ENCODE measurements at regions not wholly inside any gene's neighbourhood (a gene's known extent, or its start where the extent isn't known, plus 50 kb on each side); places are given as distances from the start of the nearest gene placed in this dataset.
"Not testable (repeated sequence)": the region's sequence is repeated elsewhere in the genome, so short reads cannot be mapped to it uniquely, and the experiment has no call there.

DNA sequence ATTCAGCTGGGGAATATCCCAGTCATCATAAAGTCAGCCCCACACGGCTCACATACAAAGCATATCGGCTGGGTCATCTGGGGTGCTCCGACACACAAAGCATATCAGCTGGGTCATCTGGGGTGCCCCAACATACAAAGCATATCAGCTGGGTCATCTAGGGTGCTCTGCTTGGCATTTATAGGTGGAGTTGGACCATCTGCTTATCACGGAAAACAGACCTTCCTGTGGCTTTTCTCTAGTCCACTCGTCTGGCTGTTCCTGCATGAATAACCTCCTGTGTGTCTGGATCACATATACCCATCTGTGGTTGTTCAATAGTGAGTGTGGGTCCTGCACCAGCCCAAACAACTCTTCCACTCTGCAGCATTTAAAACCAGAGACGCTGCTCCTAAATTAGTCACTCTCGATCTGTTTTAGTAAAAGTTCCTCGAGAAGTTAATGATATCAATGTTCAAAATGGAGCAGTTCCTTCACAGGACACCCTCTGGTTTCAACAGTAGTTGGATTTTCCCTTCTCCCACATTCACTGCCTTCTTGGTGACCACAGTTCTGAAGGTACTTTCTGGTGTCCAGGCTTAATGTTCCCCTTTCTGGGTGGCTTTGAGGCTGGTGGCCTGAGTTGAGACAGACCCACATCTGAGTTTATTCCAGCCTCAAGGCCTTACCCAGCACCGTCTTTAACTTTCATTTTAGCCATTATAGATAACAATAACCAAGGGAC lies 70.0 kb upstream of the FRG1 start:
- Histone ChIP-seq H2AFZ (ENCODE audit: low read length) (no peak overlapping the region), H3K4me3 (ENCODE audit: low read length) (no peak overlapping the region), H3K36me3 (replicated peaks; ENCODE audit: insufficient read depth, low read length) (no peaks in the 10 kb centered on the region), H3K4me2 (ENCODE audit: low read depth, low read length) (no peak overlapping the region), H3K9me3 (replicated peaks; ENCODE audit: insufficient read depth, low read length) (no peaks in the 10 kb centered on the region), H3K9ac (ENCODE audit: low read length) (no peak overlapping the region), H3K27ac (ENCODE audit: low read length) (no peak overlapping the region), H3K27me3 (replicated peaks; ENCODE audit: insufficient read depth, low read length) (no peaks in the 10 kb centered on the region), H3F3A (ENCODE audit: insufficient read depth, low read length) (no peaks in the 10 kb centered on the region), H4K20me1 (ENCODE audit: insufficient read depth, low read length) (no peaks in the 10 kb centered on the region), H3K4me1 (ENCODE audit: low read length) (no peaks in the 10 kb centered on the region), H3K9me2 (replicated peaks; ENCODE audit: insufficient read depth, low read length) (no peaks in the 10 kb centered on the region), H3K79me2 (ENCODE audit: low read length) (no peaks in the 10 kb centered on the region)
- TF ChIP-seq EZH2 (optimal IDR thresholded peaks at IDR 0.05; ENCODE audit: low read depth, low read length) (no peak), EZH2phosphoT487 (IDR thresholded peaks at IDR 0.05; ENCODE audit: low read length) (no peak)
- TF ChIP-seq, protein P1, sequence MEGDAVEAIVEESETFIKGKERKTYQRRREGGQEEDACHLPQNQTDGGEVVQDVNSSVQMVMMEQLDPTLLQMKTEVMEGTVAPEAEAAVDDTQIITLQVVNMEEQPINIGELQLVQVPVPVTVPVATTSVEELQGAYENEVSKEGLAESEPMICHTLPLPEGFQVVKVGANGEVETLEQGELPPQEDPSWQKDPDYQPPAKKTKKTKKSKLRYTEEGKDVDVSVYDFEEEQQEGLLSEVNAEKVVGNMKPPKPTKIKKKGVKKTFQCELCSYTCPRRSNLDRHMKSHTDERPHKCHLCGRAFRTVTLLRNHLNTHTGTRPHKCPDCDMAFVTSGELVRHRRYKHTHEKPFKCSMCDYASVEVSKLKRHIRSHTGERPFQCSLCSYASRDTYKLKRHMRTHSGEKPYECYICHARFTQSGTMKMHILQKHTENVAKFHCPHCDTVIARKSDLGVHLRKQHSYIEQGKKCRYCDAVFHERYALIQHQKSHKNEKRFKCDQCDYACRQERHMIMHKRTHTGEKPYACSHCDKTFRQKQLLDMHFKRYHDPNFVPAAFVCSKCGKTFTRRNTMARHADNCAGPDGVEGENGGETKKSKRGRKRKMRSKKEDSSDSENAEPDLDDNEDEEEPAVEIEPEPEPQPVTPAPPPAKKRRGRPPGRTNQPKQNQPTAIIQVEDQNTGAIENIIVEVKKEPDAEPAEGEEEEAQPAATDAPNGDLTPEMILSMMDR (IDR thresholded peaks at IDR 0.05; ENCODE audit: low read length): no peak
- no peak for DNase-seq

DNA sequence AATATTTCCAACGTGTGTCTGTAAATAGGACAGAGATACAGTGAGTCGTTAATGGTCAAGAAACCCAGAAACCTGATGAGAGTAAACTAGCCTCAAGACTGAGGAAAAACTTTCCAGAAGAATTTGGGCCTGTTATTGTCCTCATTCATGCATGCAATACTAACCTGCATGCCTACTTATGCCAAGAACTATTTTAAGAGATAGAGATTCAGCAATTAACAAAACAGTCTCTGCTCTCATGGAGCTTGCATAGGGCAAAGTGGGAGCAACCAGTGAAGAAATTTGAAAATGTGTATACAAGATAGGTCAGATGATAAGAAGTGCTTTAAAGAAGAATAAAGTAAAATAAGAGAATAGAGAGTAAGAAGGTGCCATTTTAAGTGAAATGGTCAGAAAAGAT lies 66.1 kb upstream of the FRG1 start:
- H3K4me2 ChIP-seq (ENCODE audit: low read depth, low read length): no peak overlapping the region
- H3K27ac ChIP-seq (ENCODE audit: low read length): no peak overlapping the region
- H3K9ac ChIP-seq (ENCODE audit: low read length): no peak overlapping the region
- no peak for DNase-seq
- H3K4me1 ChIP-seq (ENCODE audit: low read length): no peaks in the 10 kb centered on the region
- no peaks in the 10 kb centered on the region for H3K36me3 ChIP-seq (replicated peaks; ENCODE audit: insufficient read depth, low read length)
- no peaks in the 10 kb centered on the region for H3F3A ChIP-seq (ENCODE audit: insufficient read depth, low read length)
- H3K79me2 ChIP-seq (ENCODE audit: low read length): no peaks in the 10 kb centered on the region
- no peaks in the 10 kb centered on the region for H3K9me3 ChIP-seq (replicated peaks; ENCODE audit: insufficient read depth, low read length)
- H3K4me3 ChIP-seq (ENCODE audit: low read length): no peak overlapping the region
- no peaks in the 10 kb centered on the region for H3K9me2 ChIP-seq (replicated peaks; ENCODE audit: insufficient read depth, low read length)
- no peak for TF ChIP-seq EZH2 (optimal IDR thresholded peaks at IDR 0.05; ENCODE audit: low read depth, low read length)
- no peak for TF ChIP-seq EZH2phosphoT487 (IDR thresholded peaks at IDR 0.05; ENCODE audit: low read length)
- TF ChIP-seq, protein P1 (IDR thresholded peaks at IDR 0.05; ENCODE audit: low read length): no peak
- H2AFZ ChIP-seq (ENCODE audit: low read length): no peak overlapping the region
- no peaks in the 10 kb centered on the region for H4K20me1 ChIP-seq (ENCODE audit: insufficient read depth, low read length)
- H3K27me3 ChIP-seq (replicated peaks; ENCODE audit: insufficient read depth, low read length): no peaks in the 10 kb centered on the region

DNA sequence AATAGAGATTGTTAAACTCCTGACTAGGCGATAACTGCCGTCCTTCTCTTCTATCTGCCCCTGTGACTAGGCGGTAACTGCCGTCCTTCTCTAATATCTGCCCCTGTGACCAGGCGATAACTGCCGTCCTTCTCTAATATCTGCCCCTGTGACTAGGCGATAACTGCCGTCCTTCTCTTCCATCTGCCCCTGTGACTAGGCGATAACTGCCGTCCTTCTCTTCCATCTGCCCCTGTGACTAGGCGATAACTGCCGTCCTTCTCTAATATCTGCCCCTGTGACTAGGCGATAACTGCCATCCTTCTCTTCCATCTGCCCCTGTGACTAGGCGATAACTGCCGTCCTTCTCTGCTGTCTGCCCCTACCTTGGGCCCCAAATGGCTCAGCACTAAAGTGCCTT lies 59.5 kb upstream of the FRG1 start:
- DNase-seq: not testable (repeated sequence)

DNA sequence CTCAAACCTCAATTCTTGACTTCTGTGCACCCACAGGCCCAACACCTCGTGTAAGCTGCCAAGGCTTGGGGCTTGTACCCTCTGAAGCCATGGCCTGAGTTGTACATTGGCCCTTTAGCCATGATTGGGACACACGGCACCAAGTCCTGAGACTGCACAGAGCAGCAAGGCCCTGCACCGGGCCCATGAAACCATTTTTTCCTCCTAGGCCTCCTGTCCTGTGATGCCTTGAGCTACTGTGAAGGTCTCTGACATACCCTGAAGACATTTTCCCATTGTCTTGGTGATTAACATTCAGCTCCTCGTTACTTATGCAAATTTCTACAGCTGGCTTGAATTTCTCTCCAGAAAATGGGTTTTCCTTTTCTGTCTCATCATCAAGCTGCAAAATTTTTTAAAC lies 52.3 kb upstream of the FRG1 start:
- not testable (repeated sequence) for H3K4me3 ChIP-seq (ENCODE audit: low read length); H3K4me1 ChIP-seq (ENCODE audit: low read length); H4K20me1 ChIP-seq (ENCODE audit: insufficient read depth, low read length); H3K4me2 ChIP-seq (ENCODE audit: low read depth, low read length); H3K27me3 ChIP-seq (replicated peaks; ENCODE audit: insufficient read depth, low read length); H3K9me2 ChIP-seq (replicated peaks; ENCODE audit: insufficient read depth, low read length); H3F3A ChIP-seq (ENCODE audit: insufficient read depth, low read length); DNase-seq; H3K9me3 ChIP-seq (replicated peaks; ENCODE audit: insufficient read depth, low read length); H3K9ac ChIP-seq (ENCODE audit: low read length); H3K27ac ChIP-seq (ENCODE audit: low read length); H2AFZ ChIP-seq (ENCODE audit: low read length); H3K79me2 ChIP-seq (ENCODE audit: low read length); H3K36me3 ChIP-seq (replicated peaks; ENCODE audit: insufficient read depth, low read length)

More for the DNA sequence above, 59.5 kb upstream of the FRG1 start:
- H3K9me3 ChIP-seq (replicated peaks; ENCODE audit: insufficient read depth, low read length); H3K4me3 ChIP-seq (ENCODE audit: low read length); H2AFZ ChIP-seq (ENCODE audit: low read length); H3K9ac ChIP-seq (ENCODE audit: low read length); H3K9me2 ChIP-seq (replicated peaks; ENCODE audit: insufficient read depth, low read length); H3K27me3 ChIP-seq (replicated peaks; ENCODE audit: insufficient read depth, low read length); H3K27ac ChIP-seq (ENCODE audit: low read length); H3K36me3 ChIP-seq (replicated peaks; ENCODE audit: insufficient read depth, low read length); H3K79me2 ChIP-seq (ENCODE audit: low read length); H3K4me2 ChIP-seq (ENCODE audit: low read depth, low read length); H3F3A ChIP-seq (ENCODE audit: insufficient read depth, low read length); H4K20me1 ChIP-seq (ENCODE audit: insufficient read depth, low read length); H3K4me1 ChIP-seq (ENCODE audit: low read length): not testable (repeated sequence)
